ENCODE measurements at regions not wholly inside any gene's neighbourhood (a gene's known extent, or its start where the extent isn't known, plus 50 kb on each side); places are given as distances from the start of the nearest gene placed in this dataset.

- no peak for ATAC-seq
- Histone ChIP-seq H3K27me3 (peaks cover 14% of the 10 kb centered on the region), H3K36me3 (no peaks in the 10 kb centered on the region), H3K9me3 (no peaks in the 10 kb centered on the region), H3K27ac (no peak overlapping the region), H3K4me3 (no peak overlapping the region), H3K4me1 (no peaks in the 10 kb centered on the region)
- TF ChIP-seq EP300 (IDR thresholded peaks at IDR 0.05) (no peak), POLR2AphosphoS5 (IDR thresholded peaks at IDR 0.05) (no peak), POLR2A (IDR thresholded peaks at IDR 0.05) (no peak)
- TF ChIP-seq, protein P1, sequence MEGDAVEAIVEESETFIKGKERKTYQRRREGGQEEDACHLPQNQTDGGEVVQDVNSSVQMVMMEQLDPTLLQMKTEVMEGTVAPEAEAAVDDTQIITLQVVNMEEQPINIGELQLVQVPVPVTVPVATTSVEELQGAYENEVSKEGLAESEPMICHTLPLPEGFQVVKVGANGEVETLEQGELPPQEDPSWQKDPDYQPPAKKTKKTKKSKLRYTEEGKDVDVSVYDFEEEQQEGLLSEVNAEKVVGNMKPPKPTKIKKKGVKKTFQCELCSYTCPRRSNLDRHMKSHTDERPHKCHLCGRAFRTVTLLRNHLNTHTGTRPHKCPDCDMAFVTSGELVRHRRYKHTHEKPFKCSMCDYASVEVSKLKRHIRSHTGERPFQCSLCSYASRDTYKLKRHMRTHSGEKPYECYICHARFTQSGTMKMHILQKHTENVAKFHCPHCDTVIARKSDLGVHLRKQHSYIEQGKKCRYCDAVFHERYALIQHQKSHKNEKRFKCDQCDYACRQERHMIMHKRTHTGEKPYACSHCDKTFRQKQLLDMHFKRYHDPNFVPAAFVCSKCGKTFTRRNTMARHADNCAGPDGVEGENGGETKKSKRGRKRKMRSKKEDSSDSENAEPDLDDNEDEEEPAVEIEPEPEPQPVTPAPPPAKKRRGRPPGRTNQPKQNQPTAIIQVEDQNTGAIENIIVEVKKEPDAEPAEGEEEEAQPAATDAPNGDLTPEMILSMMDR (IDR thresholded peaks at IDR 0.05): no peak
- WGBS, 2 donors (ENCODE audit: low coverage in 1 of 2): 47 to 83% methylated on average over 1 of the region's 1 CpG
These were observed 454.5 kb downstream of the FBXO15 start for GRCh38 chr18:73693091-73693490.

- Histone ChIP-seq H3K27me3 (peaks cover 14% of the 10 kb centered on the region), H3K9me3 (no peaks in the 10 kb centered on the region), H3K36me3 (no peaks in the 10 kb centered on the region), H3K27ac (no peak overlapping the region), H3K4me3 (no peak overlapping the region), H3K4me1 (no peaks in the 10 kb centered on the region)
- TF ChIP-seq POLR2AphosphoS5 (IDR thresholded peaks at IDR 0.05) (no peak), EP300 (IDR thresholded peaks at IDR 0.05) (no peak), POLR2A (IDR thresholded peaks at IDR 0.05) (no peak)
- TF ChIP-seq, protein P1 (IDR thresholded peaks at IDR 0.05): no peak
- ATAC-seq: no peak
- WGBS, 2 donors (ENCODE audit: low coverage in 1 of 2): 73 to 78% methylated on average over 8 to 10 of the region's 12 CpGs
These were observed 456.0 kb downstream of the FBXO15 start for GRCh38 chr18:73691624-73692023.

- Histone ChIP-seq H3K36me3 (no peaks in the 10 kb centered on the region), H3K27ac (no peak overlapping the region), H3K27me3 (peaks cover 14% of the 10 kb centered on the region), H3K4me1 (no peaks in the 10 kb centered on the region), H3K9me3 (no peaks in the 10 kb centered on the region), H3K4me3 (no peak overlapping the region)
- no peak for ATAC-seq
- WGBS, 2 donors (ENCODE audit: low coverage in 1 of 2): 55 to 67% methylated on average over 3 to 5 of the region's 6 CpGs
- TF ChIP-seq POLR2AphosphoS5 (IDR thresholded peaks at IDR 0.05) (no peak), POLR2A (IDR thresholded peaks at IDR 0.05) (no peak), EP300 (IDR thresholded peaks at IDR 0.05) (no peak)
- TF ChIP-seq, protein P1 (IDR thresholded peaks at IDR 0.05): no peak
These were observed 456.5 kb downstream of the FBXO15 start for GRCh38 chr18:73691118-73691517.

GRCh38 chr18:73690222-73690621 is 457.4 kb downstream of the FBXO15 start:
- Histone ChIP-seq H3K4me1 (no peaks in the 10 kb centered on the region), H3K27ac (no peak overlapping the region), H3K9me3 (no peaks in the 10 kb centered on the region), H3K36me3 (no peaks in the 10 kb centered on the region), H3K4me3 (no peak overlapping the region), H3K27me3 (peaks cover 14% of the 10 kb centered on the region)
- ATAC-seq: no peak
- WGBS, 2 donors (ENCODE audit: low coverage in 1 of 2): 16 to 58% methylated on average over 3 of the region's 3 CpGs
- TF ChIP-seq POLR2AphosphoS5 (IDR thresholded peaks at IDR 0.05) (no peak), EP300 (IDR thresholded peaks at IDR 0.05) (no peak), POLR2A (IDR thresholded peaks at IDR 0.05) (no peak)
- TF ChIP-seq, protein P1 (IDR thresholded peaks at IDR 0.05): no peak

DNA sequence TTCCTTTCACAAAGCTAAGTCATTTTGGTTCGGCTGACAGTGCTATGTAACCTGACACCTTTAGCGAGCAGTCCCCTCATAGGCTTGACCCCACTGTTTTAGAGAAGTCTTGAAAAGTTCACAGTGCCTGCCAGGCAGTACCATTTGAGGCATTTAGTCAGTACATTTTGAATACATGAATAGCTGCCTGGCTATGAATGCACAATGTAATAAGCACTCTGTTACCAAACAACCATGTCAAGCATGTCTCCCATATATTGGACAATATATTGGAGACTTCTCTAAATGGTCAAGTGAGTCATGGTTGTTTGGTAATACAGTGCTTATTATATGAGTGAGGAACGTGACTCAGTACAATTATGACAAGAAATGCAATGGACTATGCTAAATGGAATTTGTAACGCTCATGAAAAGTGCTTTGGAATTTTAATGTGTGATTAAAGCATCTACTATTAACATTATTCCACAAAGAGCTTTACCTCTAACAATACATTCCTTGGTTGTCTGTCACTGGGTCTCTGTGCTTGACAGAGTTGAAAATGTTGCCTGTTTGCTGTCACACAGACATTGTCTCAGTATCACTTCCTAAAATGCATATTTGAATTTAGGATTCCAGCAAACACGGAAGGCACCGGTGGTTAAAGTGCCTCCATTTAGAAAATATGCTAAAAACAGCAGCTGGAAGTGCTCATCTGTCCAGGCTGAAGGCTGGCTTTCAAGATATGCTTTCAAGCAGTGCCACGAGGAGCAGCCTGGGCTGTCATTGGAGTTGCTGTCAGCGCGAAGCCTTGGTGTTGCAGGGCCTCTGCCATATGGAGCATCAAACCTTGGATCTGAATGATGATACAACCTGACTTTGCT is 458.6 kb downstream of the FBXO15 start:
- ATAC-seq: no peak
- H3K36me3 ChIP-seq: no peaks in the 10 kb centered on the region
- WGBS, 2 donors (ENCODE audit: low coverage in 1 of 2): 21 to 27% methylated on average over 9 of the region's 9 CpGs
- H3K27me3 ChIP-seq: peaks cover 14% of the 10 kb centered on the region
- H3K4me3 ChIP-seq: no peak overlapping the region
- no peaks in the 10 kb centered on the region for H3K4me1 ChIP-seq
- H3K9me3 ChIP-seq: no peaks in the 10 kb centered on the region
- H3K27ac ChIP-seq: no peak overlapping the region
- TF ChIP-seq, protein P1 (IDR thresholded peaks at IDR 0.05): no peak
- no peak for TF ChIP-seq POLR2A (IDR thresholded peaks at IDR 0.05)
- TF ChIP-seq EP300 (IDR thresholded peaks at IDR 0.05): no peak
- TF ChIP-seq POLR2AphosphoS5 (IDR thresholded peaks at IDR 0.05): no peak

Measured in gastroesophageal sphincter (tissue), 4 donors.